Stimulated activated CD8-positive, alpha-beta memory T cell treated with anti-CD3 and anti-CD28 coated beads, Interleukin-2, amount 100 ng/mL, for 1 hour (primary cell): ENCODE measurements at regions not wholly inside any gene's neighbourhood (a gene's known extent, or its start where the extent isn't known, plus 50 kb on each side); places are given as distances from the start of the nearest gene placed in this dataset.

Experiments used
- DNase-seq, 2 donors: peaks; one replicate each; pipeline ENCODE4 v3.0.0-alpha.2; 2020; ENCODE audit warnings: low read depth in 2 of 2

- DNase-seq, result no peak
Measured at GRCh38 chr16:6207124-6207523, 1109.5 kb upstream of the EEF2KMT start.

DNA sequence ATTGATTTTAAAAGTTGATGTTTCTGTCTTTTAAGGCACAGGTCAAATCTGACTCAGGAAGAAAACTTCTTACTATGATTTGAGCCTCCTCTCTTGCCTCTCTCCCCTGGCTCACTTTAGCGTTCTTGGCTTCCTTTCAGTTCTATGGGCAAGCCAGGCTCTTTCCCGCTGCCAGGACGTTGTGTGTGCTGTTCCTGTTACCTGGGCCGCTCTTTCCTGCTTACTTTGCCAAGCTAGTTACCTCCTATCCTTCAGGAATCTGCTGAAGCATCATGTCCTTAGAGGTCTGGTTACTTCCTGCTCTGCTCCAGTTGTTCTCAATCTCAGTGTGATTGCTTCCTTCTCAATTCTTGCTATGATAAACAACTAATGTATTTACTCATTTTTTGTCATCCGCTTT lies 1108.5 kb upstream of the EEF2KMT start:
- DNase-seq, result no peak

GRCh38 chr16:6204945-6205344 lies 1107.3 kb upstream of the EEF2KMT start:
- DNase-seq, result no peak

DNA sequence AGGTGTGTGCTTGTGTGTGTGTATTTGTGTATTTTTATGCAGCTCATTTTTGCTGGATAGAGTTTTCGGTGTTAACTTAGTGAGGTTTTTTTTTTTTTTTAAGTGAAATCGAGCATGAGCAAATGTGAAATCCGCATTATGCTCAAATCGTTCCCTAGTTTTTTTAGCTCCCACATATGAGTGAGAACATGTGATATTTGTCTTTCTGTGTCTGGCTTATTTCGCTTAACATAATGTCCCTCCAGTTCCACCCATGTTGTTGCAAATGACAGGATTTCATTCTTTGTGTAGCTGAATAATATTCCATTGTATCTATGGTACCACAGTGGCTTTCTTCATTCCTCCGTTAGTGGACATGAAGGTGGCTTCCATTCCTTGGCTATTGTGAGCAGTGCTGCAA lies 1103.3 kb upstream of the EEF2KMT start:
- no peak for DNase-seq

GRCh38 chr16:6200271-6200670 lies 1102.7 kb upstream of the EEF2KMT start:
- DNase-seq, result no peak

GRCh38 chr16:6195966-6196365 lies 1098.4 kb upstream of the EEF2KMT start:
- DNase-seq, result no peak

GRCh38 chr16:6193718-6194117 lies 1096.1 kb upstream of the EEF2KMT start:
- DNase-seq, result no peak

DNA sequence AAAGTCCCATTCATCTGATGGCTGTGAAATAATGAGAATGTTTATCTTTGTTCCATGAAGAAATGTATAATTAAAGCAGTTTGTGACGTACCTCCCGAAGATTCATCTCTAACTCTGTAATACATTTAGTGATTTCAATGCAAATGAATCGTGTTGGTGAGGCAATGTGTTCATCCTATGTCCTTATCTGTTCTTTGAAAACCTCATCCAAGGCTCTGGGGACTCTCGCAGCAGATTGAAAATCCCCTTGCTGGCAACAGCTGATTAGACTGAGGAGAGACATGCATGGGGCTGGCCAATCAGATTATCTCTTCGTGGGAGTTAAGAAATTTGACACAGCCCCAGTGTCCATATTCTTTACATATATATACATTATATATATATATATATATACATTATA lies 1095.4 kb upstream of the EEF2KMT start:
- no peak for DNase-seq

DNA sequence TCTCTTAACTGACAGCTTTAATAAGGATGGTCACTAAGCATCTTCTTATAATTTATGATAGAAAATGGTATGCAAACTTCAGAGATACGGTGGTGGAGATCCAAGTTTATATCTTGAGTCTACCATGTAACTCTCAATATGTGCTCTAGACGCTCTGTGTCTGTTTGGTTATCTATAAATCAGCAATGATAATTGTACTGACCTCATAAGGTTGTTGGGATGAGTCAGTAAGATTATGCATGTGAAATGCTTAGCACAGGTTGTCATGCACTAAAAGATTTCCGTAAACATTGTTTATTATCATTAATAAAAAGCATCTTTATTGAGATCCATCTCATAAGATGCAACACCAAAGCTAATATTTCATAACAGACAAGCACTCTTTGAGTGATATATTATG lies 1094.9 kb upstream of the EEF2KMT start:
- no peak for DNase-seq

GRCh38 chr16:6190776-6191175 lies 1093.2 kb upstream of the EEF2KMT start:
- no peak for DNase-seq

DNA sequence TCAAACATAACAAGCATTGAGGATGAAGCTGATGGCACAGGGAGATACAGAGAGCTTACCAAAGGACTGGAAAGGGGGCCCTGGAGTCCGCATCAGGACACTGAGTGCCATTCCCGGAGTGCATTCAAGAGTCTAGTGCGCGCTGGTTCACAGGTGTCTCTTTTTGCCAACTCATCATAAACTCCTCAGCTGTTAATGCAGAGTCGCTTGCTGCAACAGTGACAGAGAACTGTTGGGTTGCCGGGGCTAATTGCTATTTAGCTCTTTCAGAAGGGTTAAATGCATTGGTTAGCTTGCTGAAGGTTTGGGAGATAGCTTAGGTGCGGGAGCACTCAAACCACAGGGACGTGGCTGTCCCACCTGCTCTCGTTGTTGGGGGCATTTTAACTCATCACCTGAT lies 1091.6 kb upstream of the EEF2KMT start:
- no peak for DNase-seq

- no peak for DNase-seq
Measured at GRCh38 chr16:6177616-6178180, 1080.1 kb upstream of the EEF2KMT start.

GRCh38 chr16:6170022-6170421 lies 1072.4 kb upstream of the EEF2KMT start:
- DNase-seq, result no peak

- no peak for DNase-seq
Measured at GRCh38 chr16:6165330-6165979, 1067.9 kb upstream of the EEF2KMT start.

GRCh38 chr16:6160871-6161270 lies 1063.3 kb upstream of the EEF2KMT start:
- DNase-seq, result no peak

DNA sequence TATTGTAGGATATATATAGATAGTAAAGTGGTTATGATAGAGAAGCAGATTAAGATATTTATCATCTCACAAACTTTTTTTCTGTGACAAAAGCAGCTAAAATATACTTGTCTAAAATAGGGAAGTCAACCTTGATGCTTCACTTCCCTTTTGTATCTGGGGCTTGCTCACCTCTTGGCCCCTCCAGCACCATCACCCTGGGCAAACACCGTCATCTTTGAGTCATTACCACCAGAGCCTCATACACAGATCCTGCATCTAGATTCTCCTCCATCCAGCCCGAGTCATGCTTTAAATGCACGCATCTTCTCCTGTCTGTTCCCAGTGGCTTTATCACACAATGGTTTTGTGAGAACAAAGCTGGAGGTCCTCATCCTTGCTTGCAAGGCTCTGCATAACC lies 1062.7 kb upstream of the EEF2KMT start:
- no peak for DNase-seq

GRCh38 chr16:6157806-6158205 lies 1060.2 kb upstream of the EEF2KMT start:
- DNase-seq, result no peak

- no peak for DNase-seq
Measured at GRCh38 chr16:6155271-6155670, 1057.7 kb upstream of the EEF2KMT start.

- no peak for DNase-seq
Measured at GRCh38 chr16:6153901-6154300, 1056.3 kb upstream of the EEF2KMT start.

DNA sequence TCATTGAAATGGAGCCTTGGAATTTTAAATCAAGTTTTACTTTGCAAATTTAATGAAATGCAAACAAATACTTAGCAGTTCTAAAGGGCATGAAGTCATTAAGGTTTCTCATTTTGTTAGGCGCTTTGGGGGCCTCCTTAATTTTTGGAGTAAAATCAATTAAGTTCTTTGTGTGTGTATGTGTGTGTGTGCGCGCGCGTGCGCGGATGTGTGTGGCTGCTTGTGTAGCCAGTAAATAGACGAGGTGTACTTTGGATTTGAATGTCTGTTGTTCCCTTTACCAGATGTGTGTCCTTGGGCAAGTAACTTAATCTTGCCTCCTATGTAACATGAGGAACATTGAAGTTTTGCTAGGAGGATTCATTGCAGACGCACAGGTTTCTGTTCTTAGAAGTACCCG lies 1051.4 kb upstream of the EEF2KMT start:
- no peak for DNase-seq

GRCh38 chr16:6148361-6148760 lies 1050.8 kb upstream of the EEF2KMT start:
- DNase-seq, result no peak

GRCh38 chr16:6146874-6147425 lies 1049.4 kb upstream of the EEF2KMT start:
- no peak for DNase-seq

DNA sequence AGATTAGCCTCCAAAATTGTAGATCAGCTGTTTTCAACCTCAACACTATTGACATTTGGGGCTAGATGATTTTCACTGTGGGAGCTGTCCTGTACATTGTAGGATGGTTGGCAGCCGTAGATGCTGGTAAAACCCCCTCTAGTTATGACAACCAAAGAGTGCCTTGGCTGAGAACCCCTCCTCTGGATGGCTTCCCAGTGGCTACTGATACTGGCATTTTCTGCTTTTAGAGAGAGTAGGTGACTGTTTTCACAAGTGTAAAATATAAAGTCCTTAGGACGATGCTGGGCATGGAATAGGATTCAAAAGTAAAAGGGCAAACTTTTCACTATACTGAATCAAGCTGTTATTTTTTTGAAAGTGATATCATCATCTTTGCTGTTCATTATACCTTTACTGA lies 1048.8 kb upstream of the EEF2KMT start:
- DNase-seq, result no peak

DNA sequence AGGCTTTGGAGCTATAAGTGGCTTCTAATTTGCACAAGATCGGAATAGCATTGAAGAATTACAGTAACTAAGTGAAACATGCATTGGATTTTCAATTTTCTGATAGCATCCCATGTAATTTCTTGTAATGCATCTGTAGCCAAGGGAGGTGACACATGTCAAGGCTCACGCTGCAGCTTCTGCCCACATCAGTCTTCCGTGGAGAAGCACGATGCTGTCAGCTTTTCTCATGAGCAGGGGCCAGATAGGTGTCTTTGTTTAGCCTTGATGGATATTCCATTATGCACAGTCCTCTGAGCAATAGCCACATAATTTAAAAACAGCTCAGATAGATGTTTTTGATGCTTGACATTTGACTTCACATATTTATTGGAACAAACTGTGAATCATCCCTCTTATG lies 1046.9 kb upstream of the EEF2KMT start:
- no peak for DNase-seq
